Natural killer cell treated with Interleukin-12 subunit alpha and Interleukin-12 subunit beta and Interleukin-15 and Interleukin-18, amount 100 ng/mL, for 72 hours (primary cell): ENCODE measurements at regions not wholly inside any gene's neighbourhood (a gene's known extent, or its start where the extent isn't known, plus 50 kb on each side); places are given as distances from the start of the nearest gene placed in this dataset.
"Not testable (repeated sequence)": the region's sequence is repeated elsewhere in the genome, so short reads cannot be mapped to it uniquely, and the experiment has no call there.

Experiments used
- ATAC-seq, 2 donors: fragments of 150-1000 bp; cut with Tn5 transposase in 1 of 2; sonication (Bioruptor Pico), chemical (Tn5 transposase) in 1 of 2; 2 replicates each; pipeline ENCODE4 v1.10.0; 2021
- DNase-seq: peaks from one replicate; pipeline ENCODE4 v3.0.0; 2022; ENCODE audit warnings: low spot score
- H3K27ac Mint-ChIP-seq, 2 donors: 1 replicate in 1 of 2; 2 replicates in 1 of 2; pipeline ENCODE4 v1.8.0; 2022; ENCODE audit warnings: mixed read lengths in 2 of 2, mild to moderate bottlenecking in 1 of 2, moderate library complexity in 1 of 2
- H3K27me3 Mint-ChIP-seq, 2 donors: 1 replicate in 1 of 2; 2 replicates in 1 of 2; pipeline ENCODE4 v1.8.0; 2022; ENCODE audit warnings: mixed read lengths in 2 of 2
- H3K36me3 Mint-ChIP-seq: one replicate; pipeline ENCODE4 v1.8.0; 2022; ENCODE audit warnings: mixed read lengths
- H3K4me1 Mint-ChIP-seq, 2 donors: 1 replicate in 1 of 2; 2 replicates in 1 of 2; pipeline ENCODE4 v1.8.0; 2022; ENCODE audit warnings: low read depth in 2 of 2, mixed read lengths in 2 of 2, mild to moderate bottlenecking in 1 of 2
- H3K4me3 Mint-ChIP-seq: one replicate; pipeline ENCODE4 v1.8.0; 2022; ENCODE audit warnings: mixed read lengths
- H3K9me3 Mint-ChIP-seq: 2 replicates; pipeline ENCODE4 v1.8.0; 2022; ENCODE audit warnings: mixed read lengths

DNA sequence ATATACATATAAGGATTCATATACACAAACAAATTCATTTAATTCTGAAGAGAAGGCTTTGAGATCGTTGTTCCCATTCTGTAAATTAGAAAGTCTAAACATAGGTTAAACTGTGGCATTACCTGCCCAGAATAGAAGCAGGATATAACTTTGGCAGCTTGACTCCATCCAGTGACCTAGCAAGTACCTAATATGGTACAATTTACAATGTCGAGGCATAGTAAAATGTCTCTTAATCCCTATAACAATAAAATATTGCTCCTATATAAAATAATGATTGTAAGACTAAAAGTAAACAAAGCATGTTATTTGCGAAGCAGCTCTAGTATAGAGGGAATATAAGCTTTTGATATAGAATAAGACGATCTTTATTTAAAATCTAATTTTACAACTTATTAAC lies 756.0 kb downstream of the LUZP2 start:
- H3K4me1 Mint-ChIP-seq = no peaks in the 10 kb centered on the region
- no peak overlapping the region for H3K27ac Mint-ChIP-seq
- ATAC-seq (no peak), DNase-seq (no peak)
- H3K9me3 Mint-ChIP-seq = peaks cover 9% of the 10 kb centered on the region
- no peak overlapping the region for H3K4me3 Mint-ChIP-seq
- no peaks in the 10 kb centered on the region for H3K36me3 Mint-ChIP-seq
- H3K27me3 Mint-ChIP-seq = no peaks in the 10 kb centered on the region

DNA sequence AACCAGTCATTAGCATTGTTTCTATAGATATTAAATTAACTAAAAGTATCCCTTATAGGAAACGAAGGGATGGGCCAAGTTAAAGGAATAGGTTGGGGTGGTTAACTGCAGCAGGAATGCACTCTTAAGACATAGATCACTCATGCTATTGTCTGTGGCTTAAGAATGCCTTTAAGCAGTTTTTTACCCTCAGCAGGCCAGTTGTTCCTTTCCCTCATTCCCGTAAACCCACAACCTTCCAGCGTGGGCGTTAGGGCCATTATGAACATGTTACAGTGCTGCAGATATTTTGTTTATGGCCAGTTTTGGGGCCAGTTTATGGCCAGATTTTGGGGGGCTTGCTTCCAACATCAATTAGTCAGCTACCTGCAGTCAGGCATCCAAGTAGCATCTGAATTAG lies 767.0 kb downstream of the LUZP2 start:
- not testable (repeated sequence) for H3K27ac Mint-ChIP-seq, ATAC-seq, H3K4me3 Mint-ChIP-seq, H3K27me3 Mint-ChIP-seq, H3K4me1 Mint-ChIP-seq, DNase-seq
- Mint-ChIP-seq H3K36me3 (peaks cover 14% of the 10 kb centered on the region), H3K9me3 (peaks cover 27% of the 10 kb centered on the region)

DNA sequence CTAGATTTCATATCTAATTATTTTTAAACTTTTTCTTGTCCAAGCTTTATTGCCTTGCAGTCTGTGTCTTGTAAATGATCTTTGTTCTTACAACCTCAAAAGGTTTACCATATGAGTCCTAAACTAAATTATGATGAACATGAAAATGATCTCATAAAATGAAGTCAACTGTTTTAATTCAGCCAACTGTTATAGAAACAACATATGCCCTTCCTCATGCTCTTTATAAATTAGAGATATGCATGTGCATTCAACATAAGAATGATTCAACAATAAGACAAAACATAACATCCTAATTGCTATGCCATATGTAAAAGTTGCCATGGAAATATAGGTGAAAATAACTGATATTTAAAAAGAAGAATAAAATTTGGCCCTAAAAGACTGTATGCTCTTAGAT lies 774.4 kb downstream of the LUZP2 start:
- no peaks in the 10 kb centered on the region for H3K27me3 Mint-ChIP-seq
- H3K9me3 Mint-ChIP-seq = peaks cover under 1% of the 10 kb centered on the region
- H3K4me1 Mint-ChIP-seq = no peaks in the 10 kb centered on the region
- H3K4me3 Mint-ChIP-seq = no peak overlapping the region
- H3K36me3 Mint-ChIP-seq = peaks cover 2% of the 10 kb centered on the region
- H3K27ac Mint-ChIP-seq = no peak overlapping the region
- ATAC-seq (no peak), DNase-seq (no peak)

DNA sequence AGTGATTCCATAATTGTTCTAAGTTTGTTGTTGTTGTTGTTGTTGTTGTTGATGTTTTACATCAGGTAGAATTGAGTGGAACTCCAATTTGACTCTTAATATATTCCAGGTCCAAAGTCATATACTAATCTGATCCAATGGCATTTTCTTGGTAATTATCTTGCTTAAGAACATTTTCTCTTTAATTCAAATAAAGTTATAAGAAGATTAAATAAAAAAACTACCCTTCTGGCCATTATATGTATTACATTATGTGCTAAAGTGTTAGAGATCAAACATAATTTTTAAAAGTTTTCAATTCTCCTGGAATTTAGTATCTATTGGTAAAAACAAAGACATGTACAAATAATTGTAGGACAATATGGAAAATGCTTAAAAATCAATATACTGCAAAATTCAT lies 775.4 kb downstream of the LUZP2 start:
- no peaks in the 10 kb centered on the region for H3K36me3 Mint-ChIP-seq
- no peaks in the 10 kb centered on the region for H3K4me1 Mint-ChIP-seq
- H3K9me3 Mint-ChIP-seq = no peaks in the 10 kb centered on the region
- no peak overlapping the region for H3K4me3 Mint-ChIP-seq
- ATAC-seq = no peak
- H3K27ac Mint-ChIP-seq = no peak overlapping the region
- no peak for DNase-seq
- no peaks in the 10 kb centered on the region for H3K27me3 Mint-ChIP-seq

DNA sequence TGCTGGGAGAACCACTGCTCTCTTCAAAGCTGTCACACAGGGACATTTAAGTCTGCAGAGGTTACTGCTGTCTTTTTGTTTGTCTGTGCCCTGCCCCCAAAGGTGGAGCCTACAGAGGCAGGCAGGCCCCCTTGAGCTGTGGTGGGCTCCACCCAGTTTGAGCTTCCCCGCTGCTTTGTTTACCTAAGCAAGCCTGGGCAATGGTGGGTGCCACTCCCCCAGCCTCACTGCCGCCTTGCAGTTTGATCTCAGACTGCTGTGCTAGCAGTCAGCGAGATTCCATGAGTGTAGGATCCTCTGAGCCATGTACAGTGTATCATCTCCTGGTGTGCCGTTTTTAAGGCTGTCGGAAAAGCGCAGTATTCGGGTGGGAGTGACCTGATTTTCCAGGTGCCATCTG lies 784.0 kb downstream of the LUZP2 start:
- not testable (repeated sequence) for H3K4me3 Mint-ChIP-seq, H3K27me3 Mint-ChIP-seq, ATAC-seq, H3K4me1 Mint-ChIP-seq, H3K27ac Mint-ChIP-seq, DNase-seq
- H3K9me3 Mint-ChIP-seq = peaks cover 22% of the 10 kb centered on the region
- H3K36me3 Mint-ChIP-seq = peaks cover 11% of the 10 kb centered on the region

DNA sequence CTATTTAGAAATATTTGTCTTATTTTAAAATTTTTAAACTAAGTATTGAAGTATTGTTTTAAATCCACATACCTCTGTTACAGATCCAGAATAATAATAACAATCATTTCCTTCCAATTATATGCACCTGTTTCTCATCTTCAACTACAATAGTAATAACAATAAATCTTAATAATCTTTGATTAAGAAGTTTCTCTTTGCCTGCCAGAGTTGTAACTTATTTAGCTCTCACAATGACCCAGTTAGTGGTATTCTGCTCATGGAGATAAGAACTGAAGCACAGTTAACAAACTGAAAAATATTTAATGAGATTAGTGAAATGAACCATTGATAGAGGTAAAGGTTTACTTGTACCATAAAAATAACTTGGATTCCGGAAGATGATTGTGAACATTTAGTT lies 796.3 kb downstream of the LUZP2 start:
- no peak for DNase-seq
- Mint-ChIP-seq H3K4me3 (no peak overlapping the region), H3K27ac (no peak overlapping the region), H3K27me3 (no peaks in the 10 kb centered on the region), H3K9me3 (peaks cover 7% of the 10 kb centered on the region), H3K4me1 (no peaks in the 10 kb centered on the region), H3K36me3 (no peaks in the 10 kb centered on the region)
- ATAC-seq = no peak

DNA sequence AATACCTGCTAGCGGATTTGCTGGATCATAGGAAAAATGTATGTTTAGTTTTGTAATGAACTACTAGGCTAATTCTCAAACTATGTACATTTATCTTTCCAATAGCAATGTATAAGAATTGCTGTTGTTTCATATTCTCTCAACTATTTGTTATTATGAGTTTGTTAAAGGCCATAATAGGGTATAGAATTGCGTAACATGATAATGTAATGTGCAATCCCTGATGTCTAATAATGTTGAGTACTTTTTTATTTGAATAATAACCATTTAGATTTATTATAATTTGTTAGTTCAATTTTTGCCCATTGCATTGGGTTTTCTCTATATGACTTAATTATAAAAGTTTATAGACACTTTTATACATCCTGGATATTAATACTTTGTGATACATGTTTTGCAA lies 801.6 kb downstream of the LUZP2 start:
- Mint-ChIP-seq H3K36me3 (no peaks in the 10 kb centered on the region), H3K27ac (no peak overlapping the region), H3K4me3 (no peak overlapping the region), H3K9me3 (peaks cover 6% of the 10 kb centered on the region), H3K27me3 (no peaks in the 10 kb centered on the region), H3K4me1 (no peaks in the 10 kb centered on the region)
- DNase-seq (no peak), ATAC-seq (no peak)

DNA sequence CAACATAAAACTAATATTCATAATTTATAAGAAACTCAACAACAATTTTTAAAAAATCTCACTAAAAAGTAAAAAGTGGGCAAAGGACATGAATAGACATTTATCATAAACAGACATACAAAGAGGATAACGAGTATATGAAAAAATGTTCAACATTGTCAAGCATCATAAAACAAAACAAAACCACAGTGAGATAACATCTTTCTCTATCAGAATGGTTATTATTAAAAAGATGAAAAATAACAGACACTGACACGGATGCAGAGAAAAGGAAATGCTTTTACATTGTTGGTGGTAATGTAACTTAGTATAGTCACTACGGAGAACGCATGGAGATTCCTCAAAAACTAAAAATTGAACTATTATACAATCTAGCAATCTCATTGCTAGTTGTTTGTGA lies 813.0 kb downstream of the LUZP2 start:
- Mint-ChIP-seq H3K9me3 (peaks cover 20% of the 10 kb centered on the region), H3K27ac (no peak overlapping the region), H3K36me3 (peaks cover 12% of the 10 kb centered on the region), H3K4me3 (no peak overlapping the region), H3K4me1 (no peaks in the 10 kb centered on the region), H3K27me3 (no peaks in the 10 kb centered on the region)
- ATAC-seq (no peak), DNase-seq (no peak)

DNA sequence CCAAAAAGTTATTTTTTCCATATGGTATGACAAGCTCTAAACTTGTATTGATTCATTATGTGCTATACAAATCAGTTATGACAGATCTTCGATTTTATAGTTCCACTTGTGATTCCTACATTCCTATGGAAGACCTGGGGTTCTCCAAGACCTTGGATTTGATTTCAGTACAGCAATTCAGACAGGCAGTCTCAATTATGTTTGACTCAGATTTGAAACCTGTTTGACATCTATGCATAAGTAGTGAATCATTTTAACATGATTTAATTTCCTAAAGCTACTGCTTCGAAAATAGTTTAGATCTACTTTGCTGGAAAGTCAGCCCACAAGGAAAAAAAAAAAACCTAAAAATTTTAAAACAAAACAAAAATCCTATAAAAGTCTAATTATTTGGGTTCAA lies 820.4 kb downstream of the LUZP2 start:
- no peaks in the 10 kb centered on the region for H3K4me1 Mint-ChIP-seq
- H3K36me3 Mint-ChIP-seq = no peaks in the 10 kb centered on the region
- ATAC-seq = no peak

DNA sequence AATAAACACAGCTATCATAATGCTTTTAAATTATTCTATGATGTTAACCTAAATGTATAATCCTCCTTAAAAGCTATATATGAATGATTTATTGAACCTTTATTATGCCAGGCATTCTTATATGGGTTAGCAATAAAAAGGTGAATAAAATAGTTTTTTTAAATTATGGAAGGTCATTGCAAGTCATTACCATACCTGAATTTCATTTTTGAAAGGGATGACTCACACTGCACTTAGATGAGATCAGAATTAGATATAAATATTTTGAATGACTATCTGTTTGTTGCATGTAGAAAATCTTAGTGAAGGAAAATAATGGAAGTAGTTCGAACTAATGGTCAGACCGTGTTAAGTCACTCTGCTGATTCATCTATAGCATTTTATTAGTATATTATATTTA lies 822.3 kb downstream of the LUZP2 start:
- Mint-ChIP-seq H3K4me3 (no peak overlapping the region), H3K27me3 (no peaks in the 10 kb centered on the region), H3K36me3 (no peaks in the 10 kb centered on the region), H3K4me1 (no peaks in the 10 kb centered on the region), H3K9me3 (peaks cover 7% of the 10 kb centered on the region), H3K27ac (no peak overlapping the region)
- ATAC-seq (no peak), DNase-seq (no peak)

More for the DNA sequence above, 820.4 kb downstream of the LUZP2 start:
- H3K9me3 Mint-ChIP-seq = peaks cover 4% of the 10 kb centered on the region
- no peak for DNase-seq
- H3K27me3 Mint-ChIP-seq = no peaks in the 10 kb centered on the region
- no peak overlapping the region for H3K4me3 Mint-ChIP-seq
- no peak overlapping the region for H3K27ac Mint-ChIP-seq

DNA sequence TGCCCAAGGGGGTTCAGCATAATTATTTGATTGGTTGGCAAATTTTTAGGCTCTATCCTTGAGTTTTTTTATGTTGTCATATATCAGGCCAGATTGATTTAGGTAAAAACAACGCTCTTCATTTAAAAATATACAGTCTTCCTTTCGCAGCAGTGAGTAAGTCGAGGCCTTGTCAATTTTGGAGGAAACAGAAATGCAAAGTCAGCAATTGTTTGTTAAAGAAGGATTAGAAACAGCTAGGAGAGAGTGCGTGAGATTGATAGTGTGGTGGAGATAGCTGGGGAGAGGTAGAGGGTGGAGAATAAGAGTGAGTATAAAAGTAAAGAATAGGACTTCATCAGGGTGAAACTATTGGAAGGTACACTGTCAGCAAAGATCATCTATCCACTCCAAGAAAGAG lies 830.8 kb downstream of the LUZP2 start:
- Mint-ChIP-seq H3K9me3 (peaks cover 3% of the 10 kb centered on the region), H3K4me3 (no peak overlapping the region), H3K27ac (no peak overlapping the region), H3K27me3 (no peaks in the 10 kb centered on the region), H3K36me3 (no peaks in the 10 kb centered on the region), H3K4me1 (no peaks in the 10 kb centered on the region)
- DNase-seq (no peak), ATAC-seq (no peak)

DNA sequence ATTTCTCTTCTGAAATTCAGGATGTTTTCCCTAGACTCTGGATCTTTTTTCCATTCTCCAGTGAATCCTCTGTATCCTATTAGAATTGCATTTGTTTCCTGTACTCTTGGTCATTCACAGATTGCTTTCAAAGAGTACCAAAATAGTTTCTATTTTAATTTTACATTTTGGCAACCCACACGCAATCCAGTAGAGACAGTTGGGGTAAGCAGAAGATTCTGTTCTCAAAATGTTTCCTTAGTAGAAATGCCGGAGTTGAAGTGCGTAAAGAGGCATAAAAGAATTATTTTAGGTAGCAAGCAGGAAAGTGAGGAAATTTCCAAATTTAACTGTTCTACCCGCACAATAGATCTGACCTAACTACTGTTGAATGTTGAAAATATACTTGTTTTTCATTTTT lies 842.4 kb downstream of the LUZP2 start:
- no peak for ATAC-seq
- no peak overlapping the region for H3K4me3 Mint-ChIP-seq
- no peaks in the 10 kb centered on the region for H3K36me3 Mint-ChIP-seq

DNA sequence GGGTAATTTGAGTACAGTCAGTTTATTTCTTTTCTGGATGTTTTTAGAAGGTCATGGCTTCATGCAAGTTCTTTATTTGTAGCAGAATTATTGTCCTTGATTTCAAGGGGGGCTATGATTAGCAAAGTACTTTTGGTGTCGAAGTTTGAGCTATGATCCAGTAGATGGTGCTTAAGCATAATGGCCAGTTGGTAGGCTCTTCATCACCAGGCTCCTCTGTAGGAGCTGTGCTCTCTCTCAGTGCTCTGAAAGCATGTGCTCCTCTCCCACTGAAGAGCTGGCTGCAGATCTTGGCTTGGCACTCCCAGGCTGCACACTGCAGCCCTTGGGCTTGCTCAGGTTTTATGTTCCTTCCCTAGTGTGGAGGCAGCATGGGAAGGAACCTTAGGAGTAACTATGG lies 852.7 kb downstream of the LUZP2 start:
- ATAC-seq (no peak), DNase-seq (no peak)
- H3K9me3 Mint-ChIP-seq = peaks cover 24% of the 10 kb centered on the region
- H3K36me3 Mint-ChIP-seq = no peaks in the 10 kb centered on the region
- no peaks in the 10 kb centered on the region for H3K27me3 Mint-ChIP-seq
- H3K4me1 Mint-ChIP-seq = no peaks in the 10 kb centered on the region
- no peak overlapping the region for H3K27ac Mint-ChIP-seq
- no peak overlapping the region for H3K4me3 Mint-ChIP-seq

More for the DNA sequence above, 842.4 kb downstream of the LUZP2 start:
- H3K27ac Mint-ChIP-seq = no peak overlapping the region
- H3K4me1 Mint-ChIP-seq = no peaks in the 10 kb centered on the region
- no peak for DNase-seq
- no peaks in the 10 kb centered on the region for H3K27me3 Mint-ChIP-seq
- H3K9me3 Mint-ChIP-seq = peaks cover 10% of the 10 kb centered on the region

DNA sequence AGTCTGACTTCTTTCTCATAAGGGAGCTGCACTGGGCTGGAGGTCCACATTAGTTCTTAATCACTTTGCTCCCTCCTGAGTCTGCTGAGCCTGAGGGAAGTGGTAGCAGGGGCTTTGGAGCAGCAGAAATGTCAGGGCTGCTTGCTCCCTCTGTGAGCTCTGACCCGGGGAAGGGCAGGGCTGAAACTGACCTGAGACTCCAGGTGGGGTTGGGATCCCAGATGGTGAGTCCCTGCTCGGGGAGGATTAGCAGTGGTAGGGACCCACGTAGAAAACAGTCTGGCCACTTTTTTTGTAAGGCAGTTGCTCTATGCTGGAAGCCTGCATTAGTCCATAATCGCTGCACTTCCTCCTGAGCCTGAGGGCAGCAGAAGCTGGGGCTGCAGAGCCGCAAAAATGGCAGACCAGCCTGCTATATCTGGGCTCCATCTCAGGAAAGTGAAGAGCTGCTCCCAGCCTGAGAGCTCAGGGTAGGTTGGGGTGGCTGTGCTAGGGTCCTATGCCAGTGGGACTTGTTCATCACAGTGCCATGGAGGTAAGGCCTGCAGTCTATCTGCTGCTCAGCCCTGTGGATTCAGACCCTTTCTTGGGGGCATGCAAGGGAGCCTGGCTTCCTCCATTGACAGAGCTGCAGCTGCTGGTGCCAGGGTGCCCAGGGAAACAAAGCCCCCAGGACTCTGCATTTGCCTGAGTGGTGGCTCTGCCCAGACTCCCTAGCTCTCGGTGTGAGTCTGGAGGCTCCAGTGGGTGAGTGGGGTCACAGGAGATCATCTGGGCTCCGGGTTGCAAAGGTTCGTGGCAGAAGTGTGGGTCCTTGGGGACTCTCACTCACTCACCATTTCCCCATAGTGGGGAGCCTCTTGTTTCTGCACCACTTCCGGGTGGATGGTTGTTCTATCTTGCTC lies 854.3 kb downstream of the LUZP2 start:
- no peak overlapping the region for H3K4me3 Mint-ChIP-seq
- H3K4me1 Mint-ChIP-seq = no peaks in the 10 kb centered on the region
- H3K27me3 Mint-ChIP-seq = no peaks in the 10 kb centered on the region
- no peaks in the 10 kb centered on the region for H3K36me3 Mint-ChIP-seq
- DNase-seq (no peak), ATAC-seq (no peak)
- peaks cover 24% of the 10 kb centered on the region for H3K9me3 Mint-ChIP-seq
- H3K27ac Mint-ChIP-seq = no peak overlapping the region

DNA sequence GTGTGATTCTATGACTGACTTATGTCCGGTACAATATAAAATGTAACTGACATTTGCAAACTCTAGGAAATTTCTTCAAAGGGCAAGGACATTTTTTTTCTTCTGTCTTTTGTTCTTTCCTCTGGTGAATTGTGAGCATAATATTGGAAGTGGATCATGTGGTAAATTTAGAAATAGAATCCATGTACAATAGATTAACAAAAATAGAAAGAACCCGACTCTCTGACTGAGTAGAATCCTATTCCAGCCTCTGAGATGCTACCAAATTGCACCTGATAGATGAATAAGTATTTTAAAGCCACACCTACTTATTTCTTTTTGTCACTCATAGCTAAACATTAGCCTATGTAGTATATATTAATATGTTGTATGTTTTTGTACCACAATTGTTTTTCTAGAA lies 860.3 kb downstream of the LUZP2 start:
- ATAC-seq (no peak), DNase-seq (no peak)
- Mint-ChIP-seq H3K27ac (no peak overlapping the region), H3K4me3 (no peak overlapping the region), H3K4me1 (no peaks in the 10 kb centered on the region), H3K9me3 (peaks cover 8% of the 10 kb centered on the region), H3K27me3 (no peaks in the 10 kb centered on the region), H3K36me3 (no peaks in the 10 kb centered on the region)
